GM18505 (cell line): ENCODE measurements at regions not wholly inside any gene's neighbourhood (a gene's known extent, or its start where the extent isn't known, plus 50 kb on each side); places are given as distances from the start of the nearest gene placed in this dataset.

Source experiments
- ATAC-seq: cut with Tn5 transposase; IDR thresholded peaks from one replicate; pipeline ENCODE4 v1.9.1; 2021; ENCODE audit not compliant: unreplicated experiment
- POLR2A ChIP-seq: IDR thresholded peaks from 4 replicates; pipeline ENCODE4 v1.6.1; 2011; ENCODE audit warnings: borderline replicate concordance; ENCODE audit not compliant: insufficient read depth, insufficient read length; ENCODE audit errors: extremely low read depth

DNA sequence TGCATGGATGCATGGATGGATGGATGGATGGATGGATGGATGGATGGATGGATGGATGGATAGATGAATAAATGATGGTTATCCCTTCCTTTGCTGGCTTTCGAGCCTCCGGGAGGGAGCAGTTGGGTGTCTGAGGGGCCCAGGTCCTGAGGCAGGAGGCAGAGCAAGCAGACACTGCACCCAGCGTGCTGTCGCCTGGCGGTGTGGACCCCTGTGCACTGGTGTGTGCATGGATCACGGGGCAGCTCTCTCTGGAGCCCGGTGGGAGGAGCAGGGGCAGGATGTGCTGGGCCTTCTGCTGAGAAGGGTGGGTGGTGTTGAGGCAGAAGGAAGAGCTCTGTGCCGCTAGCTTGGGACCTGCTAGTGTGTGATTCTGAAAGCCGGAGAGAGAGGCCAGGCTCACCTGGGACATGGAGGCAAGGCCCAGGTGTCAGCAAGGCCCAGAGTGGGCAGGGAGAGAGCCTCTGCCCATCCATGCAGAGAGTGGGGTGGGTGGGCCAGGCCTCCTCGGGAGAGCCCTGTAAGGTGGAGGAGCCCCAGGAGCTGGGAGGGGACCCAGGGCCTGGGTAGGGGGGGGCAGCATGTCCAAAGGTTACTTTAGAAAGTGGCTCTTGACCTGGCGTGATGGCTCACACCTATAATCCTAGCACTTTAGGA is 254.4 kb downstream of the BRD1 start:
- no peak for ATAC-seq
- TF ChIP-seq POLR2A, result no peak

- ATAC-seq, result no peak
- TF ChIP-seq POLR2A, result no peak
Measured at GRCh38 chr22:49571326-49571725, 256.3 kb downstream of the BRD1 start.

DNA sequence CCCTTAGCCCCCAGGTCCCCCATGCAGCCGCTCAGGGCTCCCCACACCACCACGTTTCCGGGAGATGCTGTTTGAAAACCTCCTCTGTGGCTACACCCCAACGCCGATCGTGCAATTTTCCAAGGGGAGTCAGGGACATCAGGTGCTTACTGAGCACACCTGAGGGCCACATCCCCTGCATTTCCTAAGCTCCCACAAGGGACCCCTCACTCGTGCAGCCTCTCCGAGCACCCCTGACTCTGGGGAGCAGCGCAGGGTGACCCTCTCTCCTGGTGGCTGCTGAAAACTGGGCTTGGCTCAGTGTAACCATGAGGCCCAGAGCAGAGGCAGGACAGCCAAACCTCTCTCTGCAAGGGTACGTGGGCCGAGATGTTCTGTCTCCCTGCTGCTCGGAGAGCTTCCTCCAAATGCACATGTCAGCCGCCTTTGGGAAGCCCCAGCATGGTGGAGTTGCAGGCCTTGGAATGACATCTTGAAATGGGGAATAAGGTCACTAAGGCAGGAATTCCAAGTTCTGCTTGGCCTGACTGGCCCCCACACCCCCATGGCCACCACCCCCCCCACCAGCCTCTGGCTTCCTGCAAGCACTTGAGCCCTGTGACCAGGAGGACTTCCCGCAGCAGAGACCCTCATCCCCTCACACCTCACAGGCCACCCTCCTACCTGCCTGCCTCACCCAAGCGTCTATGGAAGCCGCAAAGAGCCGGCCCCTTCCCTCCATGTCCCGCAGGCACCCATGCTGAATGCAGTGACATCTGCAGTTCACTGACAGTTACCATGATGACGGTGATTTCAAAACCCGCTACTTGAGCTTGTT is 257.4 kb downstream of the BRD1 start:
- TF ChIP-seq POLR2A, result no peak
- no peak for ATAC-seq

DNA sequence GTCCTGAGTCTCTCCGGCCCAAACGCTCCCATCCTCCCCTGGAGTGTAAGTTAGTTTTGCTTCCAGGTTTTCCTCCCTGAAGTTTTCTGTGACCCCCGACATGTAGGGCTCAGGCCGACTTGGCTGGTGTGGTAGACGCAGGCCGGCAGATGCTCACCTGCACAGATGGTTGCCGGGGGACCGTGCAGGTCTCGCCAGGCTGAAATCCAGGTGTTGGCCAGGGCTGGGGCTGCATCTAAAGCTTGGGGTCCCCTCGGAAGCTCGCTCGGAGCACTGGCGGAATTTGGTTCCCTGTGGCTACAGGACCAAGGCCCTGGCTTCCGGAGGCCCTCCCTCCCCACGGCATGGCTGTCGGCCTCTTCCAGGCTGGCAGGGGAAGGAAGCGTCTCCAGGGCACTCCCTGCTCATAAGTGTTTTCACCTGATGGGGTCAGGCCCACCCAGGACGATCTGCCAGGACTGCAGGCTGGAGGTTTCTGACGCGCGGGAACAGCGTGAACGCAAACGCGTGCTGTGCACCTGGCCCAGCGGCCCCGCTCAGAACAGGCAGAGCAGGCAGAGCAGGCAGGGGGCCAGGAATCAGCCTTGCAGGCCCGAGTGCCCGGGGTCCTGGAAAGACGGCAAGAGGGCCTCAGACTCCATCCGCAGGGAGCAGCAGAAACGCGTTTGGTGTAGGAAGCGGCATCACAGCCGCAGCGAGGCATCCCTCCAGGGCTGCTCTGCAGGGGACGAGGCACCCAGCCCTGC is 258.2 kb downstream of the BRD1 start:
- no peak for ATAC-seq
- no peak for TF ChIP-seq POLR2A

GRCh38 chr22:49568751-49569285 is 258.9 kb downstream of the BRD1 start:
- ATAC-seq, result no peak

DNA sequence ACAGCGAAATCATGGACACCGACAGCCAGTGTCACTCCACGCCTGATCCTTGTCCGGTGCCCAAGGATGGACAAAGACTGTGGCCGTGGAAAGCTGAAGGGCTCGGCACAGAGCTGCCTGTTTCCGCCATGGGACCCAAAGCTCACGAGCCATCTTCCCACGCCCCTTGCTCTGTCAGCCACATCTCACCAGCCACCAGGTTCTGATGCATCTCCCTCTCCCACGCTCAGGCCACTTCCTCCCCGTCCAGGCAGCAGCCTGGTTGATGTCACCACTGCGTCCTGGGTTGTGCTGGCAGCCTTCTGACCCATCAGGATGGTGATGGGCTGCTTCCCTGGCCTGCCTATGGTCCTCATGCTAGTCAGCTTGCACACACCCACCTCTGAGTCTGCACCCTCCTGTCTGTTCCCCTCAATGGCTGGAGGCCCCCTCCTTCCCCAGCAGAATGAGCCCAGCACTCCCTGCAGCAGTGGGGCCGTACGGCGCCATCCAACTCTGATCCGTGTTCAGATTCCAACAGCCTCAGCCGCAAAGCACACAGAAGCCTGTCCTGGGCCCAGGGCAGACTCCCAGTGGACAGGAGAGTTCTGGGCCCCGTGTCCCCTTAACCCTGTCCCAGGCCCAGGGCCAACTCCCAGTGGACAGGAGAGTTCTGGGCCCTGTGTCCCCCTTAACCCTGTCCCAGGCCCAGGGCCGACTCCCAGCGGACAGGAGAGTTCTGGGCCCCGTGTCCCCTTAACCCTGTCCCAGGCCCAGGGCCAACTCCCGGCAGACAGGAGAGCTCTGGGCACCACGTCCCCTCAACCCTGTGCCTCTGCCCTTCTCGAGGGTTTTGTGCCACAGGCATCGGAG is 259.5 kb downstream of the BRD1 start:
- no peak for ATAC-seq

More at GRCh38 chr22:49568751-49569285, 258.9 kb downstream of the BRD1 start:
- TF ChIP-seq POLR2A, result no peak

GRCh38 chr22:49566693-49567092 is 261.0 kb downstream of the BRD1 start:
- TF ChIP-seq POLR2A, result no peak
- no peak for ATAC-seq

More for the DNA sequence above, 259.5 kb downstream of the BRD1 start:
- no peak for TF ChIP-seq POLR2A

- no peak for TF ChIP-seq POLR2A
- no peak for ATAC-seq
Measured at GRCh38 chr22:49566141-49566541, 261.5 kb downstream of the BRD1 start.

- TF ChIP-seq POLR2A, result no peak
- ATAC-seq, result no peak
Measured at GRCh38 chr22:49565516-49565855, 262.2 kb downstream of the BRD1 start.

- no peak for TF ChIP-seq POLR2A
- ATAC-seq, result no peak
Measured at GRCh38 chr22:49564666-49565515, 262.8 kb downstream of the BRD1 start.

GRCh38 chr22:49564054-49564453 is 263.6 kb downstream of the BRD1 start:
- ATAC-seq, result no peak
- TF ChIP-seq POLR2A, result no peak
